Skeletal muscle tissue (tissue), 3 donors: ENCODE measurements at regions not wholly inside any gene's neighbourhood (a gene's known extent, or its start where the extent isn't known, plus 50 kb on each side); places are given as distances from the start of the nearest gene placed in this dataset.

Experiments used
- H3K27ac ChIP-seq: one replicate; pipeline ENCODE4 v1.7.0; 2013; ENCODE audit warnings: mild to moderate bottlenecking, low read depth, low read length, inconsistent platforms
- H3K27me3 ChIP-seq, 3 donors: one replicate each; pipeline ENCODE4 v1.7.0; 2013; ENCODE audit warnings: low read length in 3 of 3; ENCODE audit not compliant: control insufficient read depth in 3 of 3, insufficient read depth in 3 of 3
- H3K36me3 ChIP-seq, 3 donors: one replicate each; pipeline ENCODE4 v1.7.0; 2013; ENCODE audit warnings: low read length in 3 of 3; ENCODE audit not compliant: control insufficient read depth in 3 of 3, insufficient read depth in 3 of 3
- H3K4me1 ChIP-seq, 3 donors: one replicate each; pipeline ENCODE4 v1.7.0; 2013; ENCODE audit warnings: low read length in 3 of 3, mild to moderate bottlenecking in 3 of 3; ENCODE audit not compliant: control insufficient read depth in 3 of 3, insufficient read depth in 3 of 3
- H3K4me3 ChIP-seq, 3 donors: one replicate each; pipeline ENCODE4 v1.7.0; 2013; ENCODE audit warnings: low read length in 3 of 3
- H3K9ac ChIP-seq, 3 donors: one replicate each; pipeline ENCODE4 v1.7.0; 2013; ENCODE audit warnings: low read length in 3 of 3, mild to moderate bottlenecking in 3 of 3, moderate library complexity in 2 of 3, low read depth in 1 of 3
- H3K9me3 ChIP-seq, 3 donors: one replicate each; pipeline ENCODE4 v1.7.0; 2013; ENCODE audit warnings: low read length in 3 of 3; ENCODE audit not compliant: control insufficient read depth in 3 of 3
- donor health status: Osteomylitis.

- no peaks in the 10 kb centered on the region for H3K36me3 ChIP-seq
- H3K27ac ChIP-seq, result no peak overlapping the region
- no peak overlapping the region for H3K9ac ChIP-seq
- no peak overlapping the region for H3K4me3 ChIP-seq
- H3K27me3 ChIP-seq, result no peaks in the 10 kb centered on the region
- H3K9me3 ChIP-seq, result no peaks in the 10 kb centered on the region
- H3K4me1 ChIP-seq, result peaks cover 6 to 12% (median 8%) of the 10 kb centered on the region in 3 donors
Measured at GRCh38 chr6:15924893-15925292, 204.0 kb upstream of the MYLIP start.

GRCh38 chr6:15922510-15923250 lies 206.2 kb upstream of the MYLIP start:
- Histone ChIP-seq H3K4me1 (peaks cover 6 to 12% (median 8%) of the 10 kb centered on the region in 3 donors), H3K36me3 (no peaks in the 10 kb centered on the region), H3K9ac (no peak overlapping the region), H3K4me3 (no peak overlapping the region), H3K9me3 (no peaks in the 10 kb centered on the region), H3K27ac (no peak overlapping the region), H3K27me3 (no peaks in the 10 kb centered on the region)

GRCh38 chr6:15921243-15921642 lies 207.6 kb upstream of the MYLIP start:
- Histone ChIP-seq H3K4me3 (no peak overlapping the region), H3K9ac (no peak overlapping the region), H3K36me3 (no peaks in the 10 kb centered on the region), H3K27ac (no peak overlapping the region), H3K9me3 (no peaks in the 10 kb centered on the region), H3K4me1 (peaks cover 2 to 8% (median 3%) of the 10 kb centered on the region in 3 donors), H3K27me3 (no peaks in the 10 kb centered on the region)

- no peak overlapping the region for H3K4me3 ChIP-seq
- H3K27ac ChIP-seq, result no peak overlapping the region
- no peaks in the 10 kb centered on the region for H3K9me3 ChIP-seq
- no peaks in the 10 kb centered on the region for H3K27me3 ChIP-seq
- H3K4me1 ChIP-seq, result no peaks in the 10 kb centered on the region
- H3K36me3 ChIP-seq, result no peaks in the 10 kb centered on the region
- no peak overlapping the region for H3K9ac ChIP-seq
Measured at GRCh38 chr6:15916581-15916980, 212.3 kb upstream of the MYLIP start.

- Histone ChIP-seq H3K27ac (no peak overlapping the region), H3K36me3 (no peaks in the 10 kb centered on the region), H3K9me3 (no peaks in the 10 kb centered on the region), H3K27me3 (no peaks in the 10 kb centered on the region), H3K4me1 (no peaks in the 10 kb centered on the region), H3K9ac (no peak overlapping the region), H3K4me3 (no peak overlapping the region)
Measured at GRCh38 chr6:15915508-15916178, 213.2 kb upstream of the MYLIP start.

- Histone ChIP-seq H3K4me3 (no peak overlapping the region), H3K27me3 (no peaks in the 10 kb centered on the region), H3K36me3 (no peaks in the 10 kb centered on the region), H3K9me3 (no peaks in the 10 kb centered on the region), H3K9ac (no peak overlapping the region), H3K4me1 (no peaks in the 10 kb centered on the region), H3K27ac (no peak overlapping the region)
Measured at GRCh38 chr6:15914553-15914952, 214.3 kb upstream of the MYLIP start.

GRCh38 chr6:15913573-15913972 lies 215.3 kb upstream of the MYLIP start:
- Histone ChIP-seq H3K9me3 (no peaks in the 10 kb centered on the region), H3K9ac (no peak overlapping the region), H3K27me3 (no peaks in the 10 kb centered on the region), H3K36me3 (no peaks in the 10 kb centered on the region), H3K27ac (no peak overlapping the region), H3K4me1 (no peaks in the 10 kb centered on the region), H3K4me3 (no peak overlapping the region)

- H3K27ac ChIP-seq, result no peak overlapping the region
- H3K4me3 ChIP-seq, result no peak overlapping the region
- H3K9ac ChIP-seq, result no peak overlapping the region
- H3K27me3 ChIP-seq, result no peaks in the 10 kb centered on the region
- no peaks in the 10 kb centered on the region for H3K9me3 ChIP-seq
- no peaks in the 10 kb centered on the region for H3K36me3 ChIP-seq
- no peaks in the 10 kb centered on the region for H3K4me1 ChIP-seq
Measured at GRCh38 chr6:15912505-15913400, 216.1 kb upstream of the MYLIP start.

GRCh38 chr6:15911753-15912504 lies 217.0 kb upstream of the MYLIP start:
- Histone ChIP-seq H3K9ac (no peak overlapping the region), H3K27ac (no peak overlapping the region), H3K36me3 (no peaks in the 10 kb centered on the region), H3K4me1 (no peaks in the 10 kb centered on the region), H3K27me3 (no peaks in the 10 kb centered on the region), H3K9me3 (no peaks in the 10 kb centered on the region), H3K4me3 (no peak overlapping the region)
